Aorta (tissue), 5 donors: ENCODE measurements at regions not wholly inside any gene's neighbourhood (a gene's known extent, or its start where the extent isn't known, plus 50 kb on each side); places are given as distances from the start of the nearest gene placed in this dataset.

Source experiments
- ATAC-seq: fragments of 200-7000 bp; cut with Tn5 transposase; one replicate; pipeline ENCODE4 v1.9.1; 2022; ENCODE audit warnings: moderate library complexity; ENCODE audit not compliant: low FRiP score
- DNase-seq, 2 donors: peaks; one replicate each; pipeline ENCODE4 v3.0.0-alpha.2; 2020
- H3K27ac ChIP-seq, 2 donors: one replicate each; pipeline ENCODE4 v1.5.1; 2013; ENCODE audit warnings: low read length in 2 of 2, mild to moderate bottlenecking in 2 of 2, moderate library complexity in 2 of 2, control low read depth in 1 of 2, inconsistent platforms in 1 of 2, low read depth in 1 of 2
- H3K27me3 ChIP-seq, 2 donors: one replicate each; pipeline ENCODE4 v1.6.1; 2013; ENCODE audit warnings: control low read depth in 1 of 2, low read length in 1 of 2, mild to moderate bottlenecking in 1 of 2, moderate library complexity in 1 of 2; ENCODE audit not compliant: insufficient read depth in 2 of 2, control insufficient read depth in 1 of 2
- H3K36me3 ChIP-seq, 2 donors: one replicate each; pipeline ENCODE4 v1.6.1; 2013; ENCODE audit warnings: control low read depth in 1 of 2, low read length in 1 of 2, mild to moderate bottlenecking in 1 of 2; ENCODE audit not compliant: insufficient read depth in 2 of 2, control insufficient read depth in 1 of 2
- H3K4me1 ChIP-seq, 2 donors: one replicate each; pipeline ENCODE4 v1.6.1; 2013; ENCODE audit warnings: low read length in 2 of 2, control low read depth in 1 of 2, mild to moderate bottlenecking in 1 of 2, moderate library complexity in 1 of 2; ENCODE audit not compliant: insufficient read depth in 2 of 2, control insufficient read depth in 1 of 2
- H3K4me3 ChIP-seq, 2 donors: one replicate each; pipeline ENCODE4 v1.5.1; 2013; ENCODE audit warnings: low read length in 2 of 2, control low read depth in 1 of 2, mild to moderate bottlenecking in 1 of 2
- H3K9me3 ChIP-seq: one replicate; pipeline ENCODE4 v1.6.1; 2013; ENCODE audit warnings: mild to moderate bottlenecking, low read length; ENCODE audit not compliant: control insufficient read depth
- WGBS, 2 donors: extraction: QIAGEN DNeasy Blood & Tissue Kit; methylation state at CpG; one replicate each; pipeline ENCODE4 v1.1.7; 2013; 5-methylcytosine and 5-hydroxymethylcytosine counted together
- intact Hi-C, 2 donors: fragments of 100-400 bp; cut with DNase I; formaldehyde crosslinking; loops; one replicate each; pipeline versions ENCODE4 v1.14.2 to v1.15.0; 2022
- donor health status: healthy with polysubstance abuse.
- donor health status: Bipolar disorder and iron deficiency.
- donor health status: DM: no; HTN: no; CAD: no.
- donor health status: DM: no; HTN: no; CAD: no.
- donor health status: DM: yes; HTN: yes; CAD: no.

DNA sequence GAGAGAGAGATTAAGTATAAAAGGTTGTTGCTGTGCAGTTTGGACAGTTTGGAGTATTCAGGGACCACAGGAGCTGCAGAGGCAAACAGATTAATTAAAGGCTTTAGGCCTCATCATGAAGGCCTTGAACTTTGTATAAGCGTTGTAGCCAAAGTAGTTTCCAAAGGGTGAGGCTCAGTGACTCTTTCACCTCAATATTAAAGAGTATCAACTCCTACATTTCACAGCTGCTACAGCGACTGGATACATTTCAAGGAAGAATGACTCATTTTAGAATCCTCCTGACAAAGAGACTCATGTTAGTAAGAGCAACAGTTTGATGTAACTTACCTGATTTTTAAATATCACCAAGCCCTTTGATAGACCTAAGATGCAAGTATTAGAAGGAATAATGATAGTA is 355.5 kb downstream of the HLX start:
- 81 to 82% methylated on average over 2 of the region's 2 CpGs for WGBS, 2 donors
- DNase-seq = no peak
- peaks cover 0 to 1% of the 10 kb centered on the region in 2 donors for H3K27me3 ChIP-seq
- no peaks in the 10 kb centered on the region for H3K9me3 ChIP-seq
- intact Hi-C loops = no loop called here
- H3K27ac ChIP-seq = no peak overlapping the region
- H3K4me1 ChIP-seq = no peaks in the 10 kb centered on the region
- H3K36me3 ChIP-seq = no peaks in the 10 kb centered on the region
- H3K4me3 ChIP-seq = no peak overlapping the region
- ATAC-seq = no peak

DNA sequence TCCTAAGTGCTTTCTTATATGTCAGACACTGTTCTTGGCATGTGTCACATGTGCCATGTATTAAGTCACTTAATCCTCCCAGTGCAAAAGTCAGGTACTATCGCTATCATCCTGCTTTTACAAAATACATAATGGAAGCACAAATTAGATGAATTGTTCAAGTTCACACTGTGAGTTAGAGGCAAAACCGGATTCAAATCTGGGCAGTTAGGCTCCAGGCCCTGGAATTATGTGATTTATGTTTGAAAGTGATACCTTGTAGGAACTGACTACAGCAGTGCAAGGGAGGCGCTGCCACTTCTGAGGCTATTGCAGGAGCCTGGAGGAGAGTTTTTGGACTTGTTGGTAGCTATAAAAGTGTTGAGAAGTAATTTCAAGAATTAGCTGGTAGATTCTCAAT is 358.3 kb downstream of the HLX start:
- WGBS, 2 donors = 87 to 89% methylated on average over 3 of the region's 3 CpGs
- Histone ChIP-seq H3K27me3 (peaks cover 0 to 1% of the 10 kb centered on the region in 2 donors), H3K4me1 (no peaks in the 10 kb centered on the region), H3K27ac (no peak overlapping the region), H3K36me3 (no peaks in the 10 kb centered on the region), H3K9me3 (no peaks in the 10 kb centered on the region), H3K4me3 (no peak overlapping the region)
- no peak for ATAC-seq
- DNase-seq = no peak
- intact Hi-C loops = no loop called here

DNA sequence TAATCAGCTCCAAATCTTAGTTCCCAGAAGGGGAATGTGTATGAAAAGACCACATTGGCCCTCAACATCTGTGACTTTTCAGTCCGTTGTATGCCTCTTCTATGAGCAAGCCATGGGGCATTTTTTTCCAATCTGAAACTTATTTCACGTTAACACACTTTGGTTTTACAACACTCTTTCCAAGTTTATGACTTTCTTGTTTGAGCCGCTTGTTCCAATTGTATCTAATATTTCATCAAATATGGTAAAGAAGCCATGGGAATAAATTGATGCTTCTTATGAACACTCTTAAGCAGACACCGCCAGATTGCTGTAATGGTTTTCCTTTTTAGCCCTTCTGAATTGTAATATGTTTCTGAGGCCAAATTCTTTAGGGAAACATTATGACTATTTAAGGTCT is 359.9 kb downstream of the HLX start:
- DNase-seq (no peak), ATAC-seq (no peak)
- Histone ChIP-seq H3K27me3 (peaks cover 0 to 1% of the 10 kb centered on the region in 2 donors), H3K4me1 (no peaks in the 10 kb centered on the region), H3K36me3 (no peaks in the 10 kb centered on the region), H3K9me3 (no peaks in the 10 kb centered on the region), H3K4me3 (no peak overlapping the region), H3K27ac (no peak overlapping the region)
- WGBS, 2 donors = 66 to 77% methylated on average over 4 of the region's 4 CpGs
- intact Hi-C loops = no loop called here

DNA sequence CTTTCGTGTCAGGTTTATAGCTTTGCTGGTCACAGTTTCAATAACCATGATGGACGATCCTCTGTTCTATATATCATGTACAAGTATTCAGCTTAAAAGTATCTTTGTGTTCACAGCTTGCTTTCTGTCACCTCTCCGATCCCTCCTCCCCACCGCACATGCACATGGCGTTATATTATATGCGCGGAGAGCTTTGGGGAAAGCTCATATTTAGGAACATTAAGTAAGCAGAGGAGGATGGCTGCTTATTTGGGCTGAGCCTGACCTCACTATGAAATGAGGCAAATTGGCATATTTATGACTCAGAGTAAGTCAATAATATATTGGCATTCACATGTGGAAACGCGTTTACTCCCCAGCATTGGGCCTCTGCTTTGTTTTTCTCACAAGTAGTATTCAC is 360.5 kb downstream of the HLX start:
- Histone ChIP-seq H3K4me3 (no peak overlapping the region), H3K36me3 (no peaks in the 10 kb centered on the region), H3K27ac (no peak overlapping the region), H3K4me1 (no peaks in the 10 kb centered on the region), H3K9me3 (no peaks in the 10 kb centered on the region), H3K27me3 (peaks cover 0 to 1% of the 10 kb centered on the region in 2 donors)
- DNase-seq = no peak
- no peak for ATAC-seq
- WGBS, 2 donors = 70 to 86% methylated on average over 9 of the region's 9 CpGs
- intact Hi-C loops = no loop called here

DNA sequence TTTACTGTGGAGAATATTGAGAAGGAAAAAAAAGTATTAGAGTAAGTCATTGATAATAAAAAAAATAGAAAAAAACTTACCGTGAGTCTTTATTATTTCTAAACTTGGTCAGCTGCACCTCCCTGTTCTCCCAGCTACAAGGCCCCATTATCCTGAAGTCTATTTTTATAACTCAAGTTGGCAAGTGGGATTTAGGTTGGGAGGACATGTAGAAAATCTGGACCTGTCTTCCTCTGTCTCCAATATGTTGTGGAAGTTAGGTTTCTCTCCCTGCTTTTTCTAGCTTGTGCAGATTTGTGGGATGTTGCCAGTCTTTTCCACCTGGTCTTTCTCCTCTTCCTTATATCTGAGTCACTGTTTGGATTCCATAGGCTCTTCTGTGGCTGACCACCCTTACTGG is 361.4 kb downstream of the HLX start:
- Histone ChIP-seq H3K4me1 (no peaks in the 10 kb centered on the region), H3K36me3 (no peaks in the 10 kb centered on the region), H3K9me3 (no peaks in the 10 kb centered on the region), H3K27me3 (peaks cover 0 to 1% of the 10 kb centered on the region in 2 donors), H3K4me3 (no peak overlapping the region), H3K27ac (no peak overlapping the region)
- intact Hi-C loops = no loop called here
- WGBS, 2 donors = 28 to 33% methylated on average over 1 of the region's 1 CpG
- no peak for DNase-seq
- ATAC-seq = no peak

DNA sequence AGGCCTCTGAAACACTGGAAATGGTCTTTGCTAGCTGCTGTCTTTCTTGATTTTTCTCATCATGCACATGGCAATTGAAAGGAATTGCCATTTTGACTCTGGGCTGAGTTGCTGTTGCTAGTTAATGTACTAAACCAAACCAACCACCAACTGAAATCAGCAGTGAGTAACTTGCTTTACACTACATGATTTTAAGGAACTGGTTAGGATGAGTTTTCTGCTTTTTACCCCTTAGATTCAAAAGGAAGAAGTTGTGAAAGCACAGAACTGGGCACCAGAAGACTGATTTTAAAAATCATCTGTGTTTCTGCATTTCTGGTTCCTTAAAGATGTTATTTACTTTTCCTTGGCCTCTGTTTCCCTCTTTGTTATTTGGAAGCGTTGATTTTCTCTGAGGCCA is 361.9 kb downstream of the HLX start:
- H3K9me3 ChIP-seq = no peaks in the 10 kb centered on the region
- no peak overlapping the region for H3K27ac ChIP-seq
- ATAC-seq = no peak
- no peaks in the 10 kb centered on the region for H3K36me3 ChIP-seq
- peaks cover 0 to 1% of the 10 kb centered on the region in 2 donors for H3K27me3 ChIP-seq
- DNase-seq = no peak
- no peak overlapping the region for H3K4me3 ChIP-seq
- H3K4me1 ChIP-seq = no peaks in the 10 kb centered on the region
- WGBS, 2 donors = 93 to 97% methylated on average over 1 of the region's 1 CpG
- intact Hi-C loops = no loop called here

DNA sequence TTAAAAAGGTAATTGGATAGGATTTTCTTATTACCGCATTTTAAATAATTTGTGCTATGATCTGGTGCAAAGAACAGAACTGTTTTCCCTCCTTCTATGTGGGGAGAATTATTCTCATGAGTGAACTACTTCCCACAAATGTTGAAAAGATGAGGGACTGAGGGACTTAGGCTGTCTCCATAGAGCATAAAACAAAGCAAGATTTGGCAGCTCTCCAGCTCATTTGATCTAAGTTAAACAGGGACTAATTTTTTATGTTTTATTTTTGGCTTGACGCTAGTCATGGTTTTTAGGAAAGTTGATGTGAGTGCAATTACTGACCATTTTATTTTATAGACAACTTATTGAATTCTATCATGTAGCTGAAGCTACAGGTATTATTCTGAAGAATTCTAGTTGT is 362.3 kb downstream of the HLX start:
- H3K27me3 ChIP-seq = peaks cover 0 to 1% of the 10 kb centered on the region in 2 donors
- H3K27ac ChIP-seq = no peak overlapping the region
- DNase-seq (no peak), ATAC-seq (no peak)
- H3K36me3 ChIP-seq = no peaks in the 10 kb centered on the region
- H3K9me3 ChIP-seq = no peaks in the 10 kb centered on the region
- no peaks in the 10 kb centered on the region for H3K4me1 ChIP-seq
- intact Hi-C loops = no loop called here
- no peak overlapping the region for H3K4me3 ChIP-seq
- 71 to 73% methylated on average over 2 of the region's 2 CpGs for WGBS, 2 donors

DNA sequence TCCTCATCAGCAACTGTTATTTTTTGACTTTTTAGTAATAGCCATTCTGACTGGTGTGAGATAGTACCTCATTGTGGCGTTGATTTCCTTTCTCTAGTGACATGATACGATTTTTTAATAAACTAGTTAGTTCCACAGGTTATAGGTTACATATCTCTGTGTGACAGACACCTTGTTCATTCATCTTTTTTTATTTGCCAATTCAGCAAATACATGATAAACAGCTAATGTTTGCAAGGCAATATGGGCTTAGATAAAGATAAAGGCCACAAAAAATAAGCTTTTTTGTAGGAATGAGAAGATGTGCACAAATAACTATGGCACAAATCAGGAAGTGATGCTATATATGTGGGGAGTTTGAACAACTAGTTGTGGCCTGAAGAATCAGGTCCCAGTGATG is 366.8 kb downstream of the HLX start:
- Histone ChIP-seq H3K9me3 (no peaks in the 10 kb centered on the region), H3K36me3 (no peaks in the 10 kb centered on the region), H3K4me3 (no peak overlapping the region), H3K27ac (no peak overlapping the region), H3K27me3 (no peaks in the 10 kb centered on the region), H3K4me1 (no peaks in the 10 kb centered on the region)
- 84 to 87% methylated on average over 2 of the region's 2 CpGs for WGBS, 2 donors
- DNase-seq (no peak), ATAC-seq (no peak)
- intact Hi-C loops = no loop called here

DNA sequence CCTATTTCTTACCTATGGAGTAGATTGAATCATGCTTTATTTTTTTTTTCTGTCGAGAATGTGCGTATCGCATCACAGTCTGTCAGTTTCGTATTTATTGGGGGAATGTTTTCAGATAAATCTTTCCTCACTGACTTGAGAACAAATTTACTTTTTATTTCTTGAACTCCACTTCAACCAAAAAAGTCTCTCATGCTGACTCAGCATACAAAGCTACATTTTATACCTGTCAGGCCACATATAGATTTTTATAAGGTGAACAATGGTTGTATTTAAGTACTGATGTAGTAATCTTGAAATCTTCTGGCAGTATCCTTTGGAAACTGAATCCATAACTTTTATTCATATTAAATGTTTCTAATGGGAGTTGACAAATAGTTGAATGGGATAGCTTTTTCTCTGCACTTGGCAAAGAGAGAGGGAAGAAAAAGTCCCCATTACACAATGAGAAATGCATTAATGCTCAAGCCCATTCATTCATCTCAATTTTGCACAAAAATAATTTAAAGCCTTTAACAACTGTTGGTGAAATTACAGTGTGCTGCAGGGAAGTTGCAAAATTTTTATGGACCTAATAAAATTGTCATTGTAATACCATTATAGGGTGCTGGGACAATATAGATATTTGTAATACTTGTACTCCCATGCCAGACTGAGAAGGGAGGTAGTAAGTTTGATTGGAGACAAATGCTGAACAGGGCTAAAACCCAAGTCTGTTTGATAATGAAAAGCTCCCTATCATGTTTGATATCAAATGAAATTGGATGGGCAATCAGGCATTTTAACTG is 367.6 kb downstream of the HLX start:
- WGBS, 2 donors = 51 to 86% methylated on average over 4 of the region's 4 CpGs
- no peak for ATAC-seq

More for the DNA sequence above, 367.6 kb downstream of the HLX start:
- H3K4me1 ChIP-seq = no peaks in the 10 kb centered on the region
- no peaks in the 10 kb centered on the region for H3K9me3 ChIP-seq
- no peak overlapping the region for H3K4me3 ChIP-seq
- H3K36me3 ChIP-seq = no peaks in the 10 kb centered on the region
- intact Hi-C loops = no loop called here
- no peaks in the 10 kb centered on the region for H3K27me3 ChIP-seq
- H3K27ac ChIP-seq = no peak overlapping the region
- DNase-seq = no peak
